ENCODE measurements at regions not wholly inside any gene's neighbourhood (a gene's known extent, or its start where the extent isn't known, plus 50 kb on each side); places are given as distances from the start of the nearest gene placed in this dataset.
"Not testable (repeated sequence)": the region's sequence is repeated elsewhere in the genome, so short reads cannot be mapped to it uniquely, and the experiment has no call there.

DNA sequence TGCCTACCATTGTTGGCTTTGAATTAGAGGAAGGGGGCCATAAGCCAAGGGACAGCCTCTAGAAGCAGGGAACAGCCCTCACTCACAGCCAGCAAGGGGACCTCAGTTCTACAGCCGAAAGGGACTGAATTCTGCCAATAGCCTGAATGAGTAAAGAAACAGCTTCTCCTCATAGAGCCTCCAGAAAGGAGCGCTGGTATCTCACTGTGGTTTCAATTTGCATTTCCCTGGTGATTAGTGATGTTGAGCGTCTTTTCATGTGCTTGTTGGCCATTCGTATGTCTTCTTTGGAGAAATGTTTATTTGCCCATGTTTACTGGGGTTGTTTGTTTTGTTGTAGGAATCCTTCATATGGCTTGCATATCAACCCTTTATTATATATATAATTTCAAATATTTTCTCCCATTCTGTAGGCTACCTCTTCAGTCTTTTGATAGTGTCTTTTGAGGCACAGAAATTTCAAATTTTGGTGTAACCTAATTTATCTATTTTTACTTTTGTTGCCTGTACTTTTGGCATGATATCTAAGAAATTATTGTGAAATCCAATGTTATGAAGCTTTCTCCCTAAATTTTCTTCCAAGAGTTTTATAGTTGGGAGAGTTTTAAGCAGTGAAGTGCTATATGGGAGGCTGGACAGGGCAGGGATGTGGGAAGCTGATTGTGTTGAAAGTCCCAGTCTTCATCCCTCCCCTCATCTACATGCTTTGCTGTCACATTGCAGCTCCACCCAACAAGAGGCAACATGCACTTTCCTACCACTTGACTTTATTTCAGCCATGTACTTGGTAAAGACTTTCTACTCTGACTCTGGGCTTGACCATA lies 57.1 kb upstream of the GPCPD1 start:
- peaks cover 3% of the 10 kb centered on the region for H3K27me3 Mint-ChIP-seq (ENCODE audit: low read depth)
- H3K27ac Mint-ChIP-seq (ENCODE audit: unreplicated experiment) = no peak overlapping the region
- H3K4me1 Mint-ChIP-seq (ENCODE audit: low read depth) = no peaks in the 10 kb centered on the region
- no peak for DNase-seq (ENCODE audit: low spot score)
- no peak overlapping the region for H3K4me3 Mint-ChIP-seq (ENCODE audit: unreplicated experiment)
- H3K9me3 Mint-ChIP-seq (ENCODE audit: low read depth) = no peaks in the 10 kb centered on the region
- no peaks in the 10 kb centered on the region for H3K36me3 Mint-ChIP-seq (ENCODE audit: low read depth)
- TF ChIP-seq, protein P1, sequence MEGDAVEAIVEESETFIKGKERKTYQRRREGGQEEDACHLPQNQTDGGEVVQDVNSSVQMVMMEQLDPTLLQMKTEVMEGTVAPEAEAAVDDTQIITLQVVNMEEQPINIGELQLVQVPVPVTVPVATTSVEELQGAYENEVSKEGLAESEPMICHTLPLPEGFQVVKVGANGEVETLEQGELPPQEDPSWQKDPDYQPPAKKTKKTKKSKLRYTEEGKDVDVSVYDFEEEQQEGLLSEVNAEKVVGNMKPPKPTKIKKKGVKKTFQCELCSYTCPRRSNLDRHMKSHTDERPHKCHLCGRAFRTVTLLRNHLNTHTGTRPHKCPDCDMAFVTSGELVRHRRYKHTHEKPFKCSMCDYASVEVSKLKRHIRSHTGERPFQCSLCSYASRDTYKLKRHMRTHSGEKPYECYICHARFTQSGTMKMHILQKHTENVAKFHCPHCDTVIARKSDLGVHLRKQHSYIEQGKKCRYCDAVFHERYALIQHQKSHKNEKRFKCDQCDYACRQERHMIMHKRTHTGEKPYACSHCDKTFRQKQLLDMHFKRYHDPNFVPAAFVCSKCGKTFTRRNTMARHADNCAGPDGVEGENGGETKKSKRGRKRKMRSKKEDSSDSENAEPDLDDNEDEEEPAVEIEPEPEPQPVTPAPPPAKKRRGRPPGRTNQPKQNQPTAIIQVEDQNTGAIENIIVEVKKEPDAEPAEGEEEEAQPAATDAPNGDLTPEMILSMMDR (IDR thresholded peaks at IDR 0.05) = no peak

DNA sequence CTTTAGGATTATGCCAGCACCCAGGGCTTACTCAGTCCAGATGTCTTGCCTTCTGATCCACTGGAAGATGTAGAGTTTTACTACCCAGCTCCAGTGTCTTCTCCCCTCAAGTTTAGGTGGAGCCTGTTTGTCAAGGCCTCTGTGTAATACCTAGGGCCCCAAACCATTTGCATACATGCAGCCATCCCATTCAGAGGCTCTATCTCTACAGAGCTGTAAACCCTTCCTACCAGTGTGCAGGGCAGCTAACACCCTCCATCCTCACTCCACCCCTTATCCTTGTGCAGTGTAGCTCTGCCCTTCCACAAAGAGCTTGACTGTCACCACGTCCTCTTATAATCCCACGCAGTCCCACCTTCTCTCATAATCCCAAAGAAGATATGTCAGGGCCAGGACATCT lies 54.6 kb upstream of the GPCPD1 start:
- TF ChIP-seq, protein P1 (IDR thresholded peaks at IDR 0.05) = no peak
- Mint-ChIP-seq H3K27me3 (ENCODE audit: low read depth) (peaks cover 3% of the 10 kb centered on the region), H3K9me3 (ENCODE audit: low read depth) (no peaks in the 10 kb centered on the region), H3K27ac (ENCODE audit: unreplicated experiment) (no peak overlapping the region), H3K4me3 (ENCODE audit: unreplicated experiment) (no peak overlapping the region), H3K4me1 (ENCODE audit: low read depth) (no peaks in the 10 kb centered on the region), H3K36me3 (ENCODE audit: low read depth) (no peaks in the 10 kb centered on the region)
- no peak for DNase-seq (ENCODE audit: low spot score)

DNA sequence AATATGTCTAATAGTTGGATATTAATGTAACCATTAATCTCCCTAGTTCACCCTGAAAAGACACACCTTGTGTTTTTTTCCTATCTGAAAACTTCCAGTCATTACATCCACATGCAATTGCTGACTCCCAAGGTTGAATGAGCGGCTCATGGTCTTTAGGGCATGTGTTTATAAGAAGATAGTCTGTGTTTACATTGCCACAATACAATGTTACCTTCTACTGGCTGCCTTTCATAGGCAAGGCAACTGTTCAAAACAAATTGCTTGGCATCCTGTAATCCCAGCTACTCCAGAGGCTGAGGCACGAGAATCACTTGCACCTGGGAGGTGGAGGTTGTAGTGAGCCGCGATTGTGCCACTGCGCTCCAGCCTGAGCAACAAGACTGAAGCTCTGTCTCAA lies 52.6 kb upstream of the GPCPD1 start:
- Mint-ChIP-seq H3K36me3 (ENCODE audit: low read depth) (no peaks in the 10 kb centered on the region), H3K4me1 (ENCODE audit: low read depth) (peaks cover 14% of the 10 kb centered on the region), H3K27me3 (ENCODE audit: low read depth) (no peaks in the 10 kb centered on the region), H3K27ac (ENCODE audit: unreplicated experiment) (no peak overlapping the region), H3K9me3 (ENCODE audit: low read depth) (no peaks in the 10 kb centered on the region), H3K4me3 (ENCODE audit: unreplicated experiment) (no peak overlapping the region)
- DNase-seq (ENCODE audit: low spot score) = no peak
- TF ChIP-seq, protein P1 (IDR thresholded peaks at IDR 0.05) = no peak

DNA sequence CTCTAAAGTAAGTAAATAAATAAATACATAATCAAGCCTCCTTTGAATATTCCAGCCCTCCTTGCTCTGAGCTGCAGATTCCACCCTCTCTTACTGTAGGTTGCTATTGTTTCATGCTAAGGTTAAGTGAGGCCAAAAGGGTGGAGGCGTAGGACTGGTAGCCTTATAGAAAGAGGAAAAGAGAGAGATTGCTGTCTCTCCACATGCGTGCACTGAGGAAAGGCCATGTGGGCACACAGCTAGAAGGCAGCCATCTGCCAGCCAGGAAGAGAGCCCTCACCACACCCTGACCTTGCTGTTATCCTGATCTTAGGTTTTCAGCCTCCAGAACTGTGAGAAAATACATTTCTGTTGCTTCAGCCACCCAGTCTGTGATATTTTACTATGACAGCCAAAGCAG lies 52.0 kb upstream of the GPCPD1 start:
- no peak for DNase-seq (ENCODE audit: low spot score)
- Mint-ChIP-seq H3K27ac (ENCODE audit: unreplicated experiment) (no peak overlapping the region), H3K4me3 (ENCODE audit: unreplicated experiment) (no peak overlapping the region), H3K36me3 (ENCODE audit: low read depth) (no peaks in the 10 kb centered on the region), H3K27me3 (ENCODE audit: low read depth) (no peaks in the 10 kb centered on the region), H3K9me3 (ENCODE audit: low read depth) (no peaks in the 10 kb centered on the region), H3K4me1 (ENCODE audit: low read depth) (peaks cover 17% of the 10 kb centered on the region)
- TF ChIP-seq, protein P1 (IDR thresholded peaks at IDR 0.05) = no peak

DNA sequence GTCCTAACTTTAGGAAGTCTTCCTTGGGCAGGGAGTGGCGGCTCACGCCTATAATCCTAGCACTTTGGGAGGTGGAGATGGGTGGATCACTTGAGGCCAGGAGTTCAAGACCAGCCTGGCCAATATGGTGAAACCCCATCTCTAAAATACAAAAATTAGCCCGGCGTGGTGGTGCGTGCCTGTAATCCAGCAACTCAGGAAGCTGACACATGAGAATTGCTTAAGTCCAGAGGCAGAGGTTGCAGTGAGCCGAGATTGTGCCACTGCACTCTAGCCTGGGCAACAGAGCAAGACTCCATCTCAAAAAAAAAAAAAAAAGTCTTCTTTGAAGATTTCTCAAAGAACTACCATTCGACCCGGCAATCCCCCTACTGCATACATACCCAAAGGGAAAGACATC lies 50.0 kb upstream of the GPCPD1 start:
- peaks cover 28% of the 10 kb centered on the region for H3K4me1 Mint-ChIP-seq (ENCODE audit: low read depth)
- DNase-seq (ENCODE audit: low spot score); H3K4me3 Mint-ChIP-seq (ENCODE audit: unreplicated experiment); H3K9me3 Mint-ChIP-seq (ENCODE audit: low read depth); H3K27ac Mint-ChIP-seq (ENCODE audit: unreplicated experiment); H3K36me3 Mint-ChIP-seq (ENCODE audit: low read depth); H3K27me3 Mint-ChIP-seq (ENCODE audit: low read depth): not testable (repeated sequence)
